GM19372 (cell line): ENCODE measurements at regions not wholly inside any gene's neighbourhood (a gene's known extent, or its start where the extent isn't known, plus 50 kb on each side); places are given as distances from the start of the nearest gene placed in this dataset.
"Not testable (repeated sequence)": the region's sequence is repeated elsewhere in the genome, so short reads cannot be mapped to it uniquely, and the experiment has no call there.

Source experiments
- ATAC-seq: cut with Tn5 transposase; IDR thresholded peaks from one replicate; pipeline ENCODE4 v1.9.1; 2021; ENCODE audit warnings: mild to moderate bottlenecking, low read depth, moderate library complexity; ENCODE audit not compliant: unreplicated experiment

DNA sequence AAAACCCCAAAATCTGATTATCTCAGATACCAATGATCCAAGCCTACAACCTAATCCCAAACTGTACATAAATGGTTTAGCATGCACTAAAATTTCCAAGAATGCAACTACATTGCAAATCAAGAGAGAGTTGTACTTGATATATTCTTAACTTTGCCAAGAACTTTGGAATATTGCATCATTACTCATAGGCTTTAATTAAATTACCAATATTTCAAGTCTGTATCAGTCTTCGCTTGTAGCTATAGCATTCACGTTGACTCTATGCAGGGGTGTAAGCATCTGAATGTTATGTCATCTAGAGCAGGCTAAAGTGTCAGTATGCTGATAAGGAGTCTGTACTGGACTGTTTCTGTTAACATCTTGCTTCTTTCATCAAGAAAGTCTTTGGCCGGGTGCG is 56.3 kb downstream of the FOXI3 start:
- no peak for ATAC-seq

GRCh38 chr2:88377641-88377991 is 74.9 kb downstream of the FOXI3 start:
- ATAC-seq: no peak

- no peak for ATAC-seq
These were observed 80.5 kb downstream of the FOXI3 start for GRCh38 chr2:88372042-88372441.

GRCh38 chr2:88365408-88365807 is 87.1 kb downstream of the FOXI3 start:
- not testable (repeated sequence) for ATAC-seq

- no peak for ATAC-seq
These were observed 97.0 kb downstream of the FOXI3 start for GRCh38 chr2:88355486-88355885.

DNA sequence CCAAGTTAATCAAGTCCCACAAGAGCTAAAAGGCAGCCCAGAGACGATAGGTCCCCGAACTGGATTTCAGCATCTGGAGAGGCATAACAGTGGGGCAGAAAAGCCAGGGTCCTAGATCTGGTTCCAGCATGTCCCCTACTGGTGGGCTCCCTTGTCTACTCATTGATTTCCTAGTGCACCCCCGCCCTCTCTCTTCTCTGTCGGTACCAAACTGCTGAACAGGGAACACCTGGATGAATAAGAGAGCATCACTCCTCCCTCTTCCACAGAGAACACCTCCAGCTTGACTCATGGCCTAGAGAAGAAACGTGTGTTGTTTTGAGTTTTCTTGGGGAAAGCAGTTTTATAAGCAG is 101.3 kb downstream of the FOXI3 start:
- ATAC-seq: no peak

DNA sequence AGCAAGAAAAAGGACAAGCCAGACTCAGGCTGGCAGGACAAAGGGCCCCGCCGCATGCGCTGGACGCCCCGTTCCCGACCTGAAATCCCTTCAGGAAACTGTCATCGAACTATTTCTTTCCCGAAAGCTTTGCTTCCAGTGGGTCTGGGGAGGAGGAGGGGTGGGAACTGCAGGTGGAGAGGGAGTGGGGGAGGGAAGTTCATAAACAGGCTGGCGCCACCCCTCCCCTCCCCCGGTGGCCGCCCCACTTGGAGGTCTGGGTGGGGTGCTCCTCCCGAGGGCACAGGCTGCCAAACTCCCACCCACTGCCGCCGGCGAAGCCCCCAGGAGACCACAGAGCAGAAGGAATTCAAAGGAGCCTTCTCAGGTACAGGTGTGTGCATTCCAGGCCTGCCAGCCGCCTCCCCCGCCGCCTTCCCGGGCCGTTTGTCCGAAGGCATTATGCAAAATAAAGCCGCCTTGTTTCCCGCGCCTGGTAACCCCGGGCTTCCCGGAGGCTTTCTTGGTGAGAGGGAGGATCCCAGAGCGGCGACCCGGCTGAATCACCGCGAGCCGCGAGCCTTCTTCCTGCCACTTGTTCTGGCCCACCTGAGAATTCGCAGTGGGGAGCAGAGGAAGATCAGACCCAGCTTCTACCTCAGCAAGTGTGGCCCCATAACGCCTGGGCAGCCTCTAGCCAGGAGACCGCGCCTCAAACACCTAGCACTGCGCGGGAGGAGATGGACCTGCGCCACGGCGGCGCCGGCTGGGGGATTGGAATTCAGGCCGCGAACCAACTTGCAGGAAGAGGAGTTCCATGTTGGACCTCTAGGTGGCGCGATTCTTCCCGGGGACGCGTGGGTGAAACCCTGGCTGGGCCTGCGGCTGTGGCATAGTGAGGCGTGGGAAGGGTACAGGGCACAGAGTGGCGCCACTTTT is 101.9 kb downstream of the FOXI3 start:
- no peak for ATAC-seq

DNA sequence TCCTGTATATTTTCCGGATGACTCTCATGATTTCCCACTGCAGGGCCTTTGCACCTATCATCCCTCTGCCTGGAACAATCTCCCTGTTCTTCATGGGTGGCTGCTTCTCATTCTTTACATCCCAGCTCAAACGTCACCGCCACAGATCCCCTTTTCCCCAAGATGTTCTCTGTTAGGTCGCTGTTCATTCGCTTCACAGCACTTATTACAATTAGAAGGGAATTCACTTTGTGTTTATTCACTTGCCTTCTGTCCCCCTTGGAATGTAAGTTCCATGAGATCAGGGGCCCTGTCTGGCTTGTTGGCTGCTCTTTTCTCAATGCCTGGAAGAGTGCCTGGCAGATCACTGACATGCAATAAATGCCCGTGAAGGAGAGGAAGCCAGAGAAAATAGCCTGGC is 106.7 kb downstream of the FOXI3 start:
- no peak for ATAC-seq

GRCh38 chr2:88342749-88343148 is 109.7 kb downstream of the FOXI3 start:
- no peak for ATAC-seq

GRCh38 chr2:88334418-88334817 is 118.1 kb downstream of the FOXI3 start:
- ATAC-seq: no peak

DNA sequence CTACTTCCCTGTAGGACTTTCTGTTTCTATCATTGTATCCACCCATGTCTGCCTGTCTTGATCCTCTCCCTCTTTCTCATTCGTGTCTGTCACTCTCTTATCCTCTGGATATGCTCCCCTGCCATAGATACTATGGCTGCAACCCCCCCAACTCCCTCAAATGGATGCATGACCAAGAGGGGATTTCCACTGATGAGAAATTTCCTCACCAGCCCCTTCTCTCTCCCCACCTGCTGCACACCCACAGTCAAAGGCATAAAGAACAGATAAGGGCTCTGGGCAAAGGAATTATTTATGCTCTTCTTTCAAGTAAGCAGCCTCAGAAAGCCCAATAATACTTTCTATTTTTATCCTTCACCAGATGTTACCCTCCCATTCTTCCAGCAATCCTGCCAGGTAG is 121.3 kb downstream of the FOXI3 start:
- ATAC-seq: no peak

DNA sequence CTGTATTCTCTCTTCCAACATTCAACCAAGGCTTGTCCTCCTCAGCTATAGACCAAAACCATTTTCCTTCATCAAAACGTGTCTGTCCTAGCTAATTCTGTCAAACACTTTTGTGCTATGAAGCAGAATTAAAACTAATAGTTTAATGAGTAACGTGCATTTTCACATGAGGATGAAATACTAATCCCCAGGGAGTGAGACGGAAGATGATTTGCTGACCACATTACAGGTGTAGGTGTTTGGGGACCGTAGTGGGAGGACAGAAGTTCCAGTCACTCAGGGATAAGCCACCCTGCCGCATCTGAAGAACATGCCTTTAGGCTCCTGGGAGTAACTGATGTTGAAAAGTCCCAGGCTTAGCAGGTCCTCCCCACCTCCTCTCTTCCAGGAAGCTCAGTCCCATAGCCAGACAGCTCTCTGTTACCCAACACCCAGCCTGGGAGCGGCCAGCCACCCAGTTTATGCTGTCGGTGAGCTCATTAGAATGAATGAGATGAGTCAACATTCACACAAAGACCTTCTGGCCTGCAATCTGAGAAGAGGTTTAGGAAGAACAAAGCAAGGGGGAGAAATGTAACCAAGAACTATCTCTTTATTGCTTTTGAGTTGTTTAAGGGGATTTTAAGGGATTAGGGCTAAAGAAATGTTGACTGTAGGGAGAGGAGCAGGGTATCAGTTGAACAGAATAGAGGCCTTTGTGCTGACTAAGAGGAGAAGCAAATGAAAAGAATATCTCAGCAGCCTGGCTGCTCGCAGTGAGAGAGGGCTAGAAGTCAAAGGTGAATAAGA is 122.5 kb downstream of the FOXI3 start:
- peak; percentile 62 for ATAC-seq

DNA sequence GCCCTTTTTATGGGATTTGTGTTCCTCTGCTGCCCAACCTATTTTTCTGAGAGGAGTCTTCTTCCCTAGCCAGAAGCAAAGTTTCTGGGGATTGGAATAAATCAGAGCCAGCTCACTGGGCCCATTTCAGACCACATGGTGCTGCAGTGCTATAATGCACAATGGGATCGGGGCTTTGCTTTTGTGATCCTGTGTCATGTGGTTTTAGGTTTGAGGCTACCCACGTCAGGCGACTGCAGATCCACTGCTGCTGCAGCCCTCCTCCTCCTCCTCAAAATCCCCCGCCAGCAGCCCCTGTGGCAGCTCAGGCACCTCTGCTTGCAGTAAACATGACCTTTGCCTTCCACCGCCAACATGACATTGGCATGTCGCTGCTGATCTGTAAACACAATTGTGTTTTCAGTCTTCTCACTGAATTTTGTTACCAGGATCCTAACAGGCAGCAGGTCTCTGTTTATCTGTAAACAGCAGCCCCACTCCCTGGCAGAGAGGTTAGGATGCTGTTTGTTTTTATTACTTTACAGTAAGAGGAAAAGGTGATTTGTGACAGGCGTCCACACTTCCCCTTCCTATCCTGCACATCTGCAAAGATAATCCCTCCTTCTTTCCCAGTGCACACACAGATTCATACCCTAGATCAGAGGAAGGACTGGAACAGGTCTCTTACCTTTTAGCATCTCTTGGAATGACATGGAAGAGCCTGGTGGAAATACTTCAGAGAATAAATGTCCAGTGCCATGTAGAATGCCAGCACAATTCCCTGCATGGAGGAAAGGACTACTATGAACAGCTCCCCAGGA is 130.8 kb downstream of the FOXI3 start:
- ATAC-seq: no peak

GRCh38 chr2:88320076-88320773 is 132.3 kb downstream of the FOXI3 start:
- no peak for ATAC-seq

GRCh38 chr2:88318956-88319330 is 133.6 kb downstream of the FOXI3 start:
- no peak for ATAC-seq

DNA sequence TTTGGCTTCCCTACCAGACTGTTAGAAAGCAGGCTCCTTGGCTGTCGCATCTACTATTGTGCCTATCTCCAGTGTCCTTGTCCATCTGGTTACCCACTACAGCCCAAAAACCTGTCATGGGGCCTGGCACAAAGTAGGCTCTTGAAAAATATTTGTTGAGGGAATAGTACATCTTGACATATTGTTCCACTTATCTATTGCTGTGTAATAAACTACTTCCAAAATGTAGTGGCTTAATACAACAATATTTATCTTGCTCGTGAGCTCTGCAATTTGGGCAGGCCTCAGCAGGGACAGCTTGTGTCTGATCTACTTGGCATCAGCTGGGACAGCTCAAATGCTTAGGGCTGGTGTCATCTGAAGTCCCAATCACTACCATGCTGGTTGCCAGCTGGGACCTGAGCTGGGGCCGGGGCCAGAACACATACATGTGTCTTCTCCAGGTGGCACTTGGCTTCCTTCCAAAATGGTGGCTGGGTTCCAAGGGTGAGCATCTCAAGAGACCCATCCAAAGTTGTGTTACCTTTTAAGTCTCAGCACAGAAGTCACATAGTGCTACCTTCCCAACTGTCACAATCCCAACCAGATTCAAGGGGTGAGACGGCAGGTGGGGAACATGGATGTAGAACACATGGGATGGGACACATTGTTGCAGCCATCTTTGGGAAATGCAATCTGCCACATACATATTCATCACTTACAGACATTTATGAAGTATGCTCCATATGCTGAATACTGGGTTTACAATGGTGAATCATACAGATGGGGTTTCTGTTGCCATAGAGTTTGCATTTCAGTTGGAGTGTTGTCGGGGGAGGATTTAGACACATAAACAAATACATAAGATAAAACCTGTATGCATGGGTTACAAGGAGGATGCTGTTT is 134.2 kb downstream of the FOXI3 start:
- ATAC-seq: no peak

DNA sequence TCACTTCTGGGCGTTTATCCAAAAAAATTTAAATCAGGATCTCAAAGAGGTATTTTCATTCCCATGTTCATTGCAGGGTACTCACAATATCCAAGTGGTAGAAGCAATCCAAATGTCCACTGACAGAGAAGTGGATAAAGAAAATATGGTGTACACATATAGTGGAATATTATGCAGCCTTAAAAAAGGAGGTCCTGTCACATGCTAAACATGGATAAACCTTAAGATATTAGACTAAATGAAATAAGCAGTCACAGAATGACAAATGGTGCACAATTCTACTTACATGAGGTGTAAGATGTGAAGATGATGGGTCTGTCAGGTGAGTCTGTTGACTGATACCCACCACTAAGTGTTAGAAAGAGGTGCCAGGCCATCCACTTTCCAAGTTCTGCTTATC is 140.6 kb downstream of the THNSL2 start:
- no peak for ATAC-seq

GRCh38 chr2:88307817-88308216 is 137.7 kb downstream of the THNSL2 start:
- no peak for ATAC-seq

DNA sequence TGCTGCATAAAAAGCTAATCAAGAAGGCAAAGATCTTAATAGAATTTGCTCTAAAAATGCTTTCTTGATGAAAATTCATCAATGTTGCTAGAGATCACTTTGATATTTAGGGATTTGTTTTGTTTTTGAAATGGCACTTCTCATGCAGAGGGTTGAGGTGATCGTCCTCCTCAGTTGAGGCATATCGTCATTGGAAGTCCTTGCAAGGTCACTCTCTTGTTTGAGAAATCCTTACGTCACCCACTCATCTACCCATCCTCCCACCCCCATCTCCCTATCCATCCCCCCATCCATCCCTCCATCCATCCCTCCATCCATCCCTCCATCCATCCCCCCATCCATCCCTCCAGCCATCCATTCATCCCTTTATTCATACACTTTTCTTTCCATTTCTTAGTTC is 133.7 kb downstream of the THNSL2 start:
- ATAC-seq: no peak

GRCh38 chr2:88296247-88296646 is 126.1 kb downstream of the THNSL2 start:
- ATAC-seq: no peak
